ENCODE measurements at regions not wholly inside any gene's neighbourhood (a gene's known extent, or its start where the extent isn't known, plus 50 kb on each side); places are given as distances from the start of the nearest gene placed in this dataset.

- TF ChIP-seq POLR2A (IDR thresholded peaks at IDR 0.05): no peak
- no peak for TF ChIP-seq CTCF (IDR thresholded peaks at IDR 0.05)
Measured at GRCh38 chr1:194723067-194723466, 1536.7 kb upstream of the B3GALT2 start.
